ENCODE measurements at regions not wholly inside any gene's neighbourhood (a gene's known extent, or its start where the extent isn't known, plus 50 kb on each side); places are given as distances from the start of the nearest gene placed in this dataset.
"Not testable (repeated sequence)": the region's sequence is repeated elsewhere in the genome, so short reads cannot be mapped to it uniquely, and the experiment has no call there.

DNA sequence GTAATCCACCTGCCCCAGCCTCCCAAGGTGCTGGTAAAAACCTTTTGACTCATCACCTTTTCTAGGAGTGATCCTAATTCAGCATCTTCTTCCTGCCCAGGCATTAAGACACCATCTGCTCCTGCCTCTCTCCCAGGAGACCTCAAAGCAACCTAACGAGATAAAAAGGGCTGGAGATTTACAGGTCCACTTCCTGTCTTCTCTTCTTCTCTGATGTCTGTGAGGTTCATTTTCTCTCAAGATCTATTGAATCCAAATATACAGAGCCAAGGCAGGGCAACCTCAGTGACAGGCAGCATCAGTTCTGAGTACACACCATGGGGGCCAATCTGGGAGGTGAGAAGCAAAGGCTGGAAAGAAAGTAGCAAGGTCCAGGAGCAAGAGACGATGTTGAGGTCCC is 219.4 kb downstream of the SETD4 start:
- DNase-seq: no peak

GRCh38 chr21:35840197-35840799 is 220.0 kb downstream of the SETD4 start:
- DNase-seq: peak; percentile 25

DNA sequence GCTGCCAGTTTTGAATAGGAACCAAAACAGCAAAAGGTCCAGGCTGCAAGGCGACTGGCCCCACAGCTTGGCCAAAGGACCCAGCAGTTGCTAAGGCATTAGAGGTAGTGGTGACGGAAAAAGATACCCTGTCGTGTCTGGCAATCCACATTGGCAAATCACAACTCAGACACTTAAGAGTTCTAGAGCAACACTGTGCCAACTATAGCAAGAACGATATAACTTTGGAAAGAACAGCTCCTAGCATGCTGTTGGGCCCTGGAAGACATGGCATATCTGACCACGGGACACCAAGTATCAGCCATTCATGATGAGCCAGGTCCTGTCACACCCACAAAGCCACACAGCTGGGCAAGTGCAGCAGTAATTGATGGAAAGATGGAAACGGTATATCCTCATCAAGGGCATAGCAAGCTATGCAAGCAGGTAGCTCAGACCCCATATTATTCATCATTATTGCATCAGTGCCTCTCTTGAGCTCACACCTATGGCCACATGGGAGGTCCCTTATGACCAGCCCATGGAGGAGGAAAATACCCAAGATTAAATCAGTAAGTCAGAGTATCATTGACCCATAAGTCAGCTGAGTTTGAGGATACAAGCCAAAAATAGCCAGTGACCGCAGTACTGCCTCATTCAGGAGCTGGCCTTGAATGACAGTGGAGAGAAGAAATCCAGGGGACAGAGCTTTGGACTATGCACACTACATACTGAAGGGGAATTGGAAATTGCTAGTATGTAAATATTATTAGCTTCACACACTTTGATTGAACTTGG is 221.2 kb downstream of the SETD4 start:
- no peak for DNase-seq

DNA sequence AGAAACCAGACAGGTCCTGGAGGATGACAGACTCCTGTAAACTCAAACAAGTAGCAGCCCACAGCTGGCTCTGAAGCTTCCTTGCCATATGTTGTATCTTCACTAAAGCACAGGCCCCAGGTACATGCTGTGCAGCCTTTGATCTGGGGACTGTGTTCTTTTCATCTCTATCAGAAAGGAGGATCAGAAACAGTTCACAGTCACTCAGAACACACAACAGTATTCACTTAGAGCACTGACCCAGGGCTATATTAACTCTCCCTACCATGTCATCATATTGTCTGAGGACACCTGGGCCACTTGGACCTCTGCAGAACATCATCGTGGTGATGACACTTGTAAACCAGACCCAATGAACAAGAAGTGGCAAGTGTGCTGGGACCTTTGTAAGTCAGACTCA is 222.0 kb downstream of the SETD4 start:
- no peak for DNase-seq

- DNase-seq: no peak
Observed at GRCh38 chr21:35833991-35834390, 226.3 kb downstream of the SETD4 start.

GRCh38 chr21:35833388-35833787 is 226.9 kb downstream of the SETD4 start:
- no peak for DNase-seq

DNA sequence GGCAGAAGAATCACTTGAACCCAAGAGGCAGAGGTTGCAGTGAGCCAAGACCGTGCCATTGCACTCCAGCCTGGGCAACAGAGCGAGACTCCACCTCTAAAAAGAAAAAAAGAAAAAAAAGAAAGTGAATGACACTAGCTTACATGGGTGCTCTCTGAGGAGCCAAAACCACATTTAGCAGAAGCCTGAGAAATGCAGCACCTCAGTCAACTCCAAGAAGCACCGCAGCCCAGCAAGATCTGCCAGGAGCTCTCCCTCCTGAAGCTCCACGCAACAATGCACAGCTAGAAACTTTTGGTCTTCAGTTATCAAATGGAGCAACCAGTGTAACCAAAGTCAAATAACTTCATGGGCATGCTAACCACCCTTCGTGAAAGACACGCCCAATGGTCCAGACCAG is 229.1 kb downstream of the SETD4 start:
- no peak for DNase-seq

DNA sequence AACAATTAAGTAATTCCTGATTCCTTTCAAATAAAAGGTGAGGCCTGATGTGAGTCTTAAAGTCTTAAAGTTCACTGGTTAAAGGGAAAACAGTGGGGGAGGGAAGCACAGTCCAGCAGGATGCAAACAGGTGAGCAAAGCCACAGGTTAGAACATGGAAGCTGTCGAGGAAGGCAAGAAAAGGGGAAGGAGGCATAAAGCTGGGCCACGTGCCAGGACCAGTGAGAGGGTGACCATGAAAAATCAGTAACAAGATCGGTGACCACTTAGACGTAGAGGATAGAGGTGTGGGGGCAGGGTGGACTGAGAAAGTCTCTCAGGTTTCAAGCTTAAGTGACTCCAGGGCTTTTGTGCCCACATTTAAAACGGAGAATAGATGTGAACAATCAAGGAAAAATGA is 231.3 kb downstream of the SETD4 start:
- no peak for DNase-seq

- no peak for DNase-seq
Observed at GRCh38 chr21:35828161-35828560, 232.2 kb downstream of the SETD4 start.

DNA sequence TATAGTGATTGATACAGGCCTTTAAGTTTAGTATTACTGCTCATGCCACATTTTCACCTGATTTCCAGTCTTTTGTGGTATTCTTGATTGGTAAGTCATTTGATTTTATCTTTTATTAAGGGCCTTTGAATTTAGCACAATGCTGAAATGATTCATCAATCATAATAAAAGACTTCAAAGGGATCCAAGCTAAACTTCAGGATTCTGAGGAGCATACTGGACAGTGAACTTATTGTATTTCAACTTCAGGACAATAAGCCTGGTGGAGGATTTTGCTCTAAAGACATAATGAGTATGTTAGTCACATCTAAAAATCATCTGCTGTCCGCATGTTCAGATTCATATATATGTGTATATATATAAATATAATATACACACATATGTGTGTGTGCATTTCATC is 233.3 kb downstream of the SETD4 start:
- DNase-seq: no peak

DNA sequence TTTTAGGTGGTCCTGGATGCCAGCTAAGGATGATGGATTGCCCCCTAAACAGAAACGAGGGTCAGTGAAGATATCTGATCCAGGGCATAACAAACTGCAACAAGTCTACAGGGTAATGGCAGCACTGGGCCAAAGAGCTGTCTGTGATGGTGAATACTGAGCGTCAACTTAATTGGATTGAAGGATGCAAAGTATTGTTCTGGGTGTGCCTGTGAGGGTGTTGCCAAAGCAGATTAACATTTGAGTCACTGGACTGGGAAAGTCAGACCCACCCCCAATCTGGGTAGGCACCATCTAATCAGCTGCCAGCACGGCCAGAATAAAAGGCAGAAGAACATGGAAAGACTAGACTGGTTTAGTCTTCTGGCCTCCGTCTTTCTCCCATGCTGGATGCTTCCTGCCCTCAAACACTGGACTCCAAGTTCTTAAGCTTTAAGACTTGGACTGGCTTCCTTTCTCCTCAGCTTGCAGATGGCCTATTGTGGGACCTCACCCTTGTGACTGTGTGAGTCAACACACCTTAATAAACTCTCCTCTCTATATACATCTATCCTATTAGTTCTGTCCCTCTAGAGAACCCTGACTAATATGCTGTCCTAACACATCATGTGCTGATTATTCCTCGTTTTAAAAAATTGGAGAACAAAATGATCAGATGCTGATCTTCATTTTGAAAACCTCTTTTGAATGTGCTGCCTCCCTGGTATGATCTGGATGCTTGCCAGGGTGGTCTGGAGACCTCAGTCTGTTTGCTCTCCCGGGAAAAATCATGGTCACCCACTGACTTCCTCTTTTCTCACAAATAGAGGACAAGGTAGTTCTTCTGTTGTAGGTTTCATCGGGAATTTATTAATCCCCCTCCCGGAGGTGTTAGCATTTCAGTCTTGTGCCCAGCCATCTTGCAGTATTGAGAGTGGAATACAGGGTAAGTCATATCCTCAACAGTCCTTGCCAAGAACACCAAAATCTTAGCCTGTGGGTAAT is 234.7 kb downstream of the SETD4 start:
- DNase-seq: no peak

GRCh38 chr21:35824136-35824535 is 236.2 kb downstream of the SETD4 start:
- DNase-seq: no peak

GRCh38 chr21:35819134-35819533 is 241.2 kb downstream of the SETD4 start:
- DNase-seq: no peak

DNA sequence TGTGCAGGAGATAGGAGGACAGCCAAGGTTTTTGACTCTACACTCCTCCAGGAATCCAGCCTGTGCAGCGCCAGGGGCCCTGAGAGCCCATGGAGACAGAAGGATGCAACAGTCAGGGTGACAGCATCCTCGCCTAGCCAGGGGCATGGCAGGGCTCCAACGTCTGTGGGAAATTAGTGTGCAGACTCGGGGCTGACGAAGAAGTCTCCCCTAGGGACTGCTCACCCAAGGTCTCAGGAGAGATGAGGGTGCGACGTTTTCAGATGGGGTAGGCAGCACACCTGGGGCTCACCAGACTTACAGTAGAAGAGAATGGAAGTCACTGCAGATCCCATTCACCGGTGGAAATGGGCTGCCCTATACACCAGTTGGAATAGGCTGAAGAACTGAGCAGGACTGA is 241.7 kb downstream of the SETD4 start:
- DNase-seq: no peak

DNA sequence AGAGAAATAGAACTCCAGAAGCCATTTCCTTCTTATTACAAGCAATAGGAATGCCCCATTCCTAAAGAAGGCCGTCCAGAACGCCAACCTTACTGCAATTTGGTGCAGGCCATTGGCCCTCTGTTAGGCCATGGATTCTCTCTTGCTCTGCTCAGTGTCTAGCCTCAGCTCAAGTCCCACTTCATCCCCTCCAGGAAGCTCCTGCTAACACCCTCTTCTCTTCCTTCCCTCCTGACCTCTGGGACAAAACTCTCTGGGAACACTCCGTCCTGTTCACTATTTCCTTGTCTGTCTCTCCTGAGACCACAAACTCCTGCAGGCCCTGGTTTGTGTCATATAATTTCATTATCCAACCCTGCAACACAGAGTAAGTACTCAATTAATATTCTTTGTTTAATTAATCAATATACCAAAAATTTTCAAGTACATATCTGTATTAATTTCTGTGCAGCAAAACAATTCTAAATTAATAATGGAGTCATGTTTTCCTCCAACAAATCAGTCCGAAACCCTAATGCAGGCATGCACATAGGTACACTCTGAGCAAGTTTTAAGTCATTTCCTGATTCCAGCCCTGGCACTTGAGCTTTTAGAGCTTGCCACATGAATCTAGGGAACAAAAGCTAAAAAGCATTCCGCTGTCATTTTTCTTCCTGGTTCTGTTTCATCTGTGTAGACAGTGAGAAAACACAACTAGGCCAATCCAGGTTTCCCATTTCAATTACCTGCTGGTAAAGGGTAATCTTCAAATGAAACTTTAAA is 245.3 kb downstream of the SETD4 start:
- no peak for DNase-seq

GRCh38 chr21:35812679-35813078 is 247.6 kb downstream of the SETD4 start:
- no peak for DNase-seq

GRCh38 chr21:35811191-35811806 is 249.0 kb downstream of the SETD4 start:
- no peak for DNase-seq

DNA sequence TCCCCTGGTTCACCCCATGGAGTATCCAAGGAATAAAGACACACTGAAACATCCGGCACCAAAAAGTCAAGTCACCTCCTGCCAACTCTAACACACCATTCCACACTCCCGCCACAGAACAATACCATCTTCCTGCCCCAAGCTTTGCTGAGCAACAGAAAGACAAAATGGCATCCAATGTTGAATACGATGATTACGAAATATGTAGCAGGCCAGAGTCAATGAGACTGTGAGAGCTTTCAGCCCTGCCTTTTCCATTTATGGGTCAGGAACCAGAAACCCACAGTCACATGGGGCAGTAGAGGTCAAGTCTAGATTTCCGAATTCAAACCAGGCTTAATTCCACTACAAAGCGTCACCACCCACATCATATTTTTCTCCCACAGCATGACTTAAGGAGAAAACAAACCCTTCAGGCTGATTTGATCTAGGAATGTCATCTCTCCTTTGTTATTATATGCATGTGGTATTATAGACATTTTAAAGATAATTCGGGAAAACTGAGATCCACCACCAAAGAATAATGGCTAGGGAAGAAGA is 249.8 kb downstream of the SETD4 start:
- no peak for DNase-seq

GRCh38 chr21:35801391-35801790 is 258.9 kb downstream of the SETD4 start:
- no peak for DNase-seq

GRCh38 chr21:35800796-35801385 is 259.4 kb downstream of the SETD4 start:
- not testable (repeated sequence) for DNase-seq

DNA sequence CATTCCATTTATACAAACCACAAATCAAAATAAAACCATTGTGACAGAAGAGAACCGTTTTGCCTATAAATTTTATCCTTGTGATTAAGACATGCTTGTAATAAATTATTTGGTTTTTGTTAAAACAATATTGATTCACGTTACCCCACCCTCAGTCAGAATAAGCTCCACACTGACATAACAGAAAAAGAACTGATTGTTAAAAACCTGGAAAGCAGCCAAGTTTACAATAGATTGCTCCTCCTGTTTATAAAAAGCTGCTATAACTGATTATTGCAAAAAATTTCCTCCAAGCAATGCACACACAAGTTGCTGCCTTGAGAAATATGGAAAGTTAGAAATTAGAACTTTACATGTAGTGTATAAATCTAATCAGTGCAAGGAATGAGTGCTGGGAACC is 263.5 kb downstream of the SETD4 start:
- no peak for DNase-seq

DNA sequence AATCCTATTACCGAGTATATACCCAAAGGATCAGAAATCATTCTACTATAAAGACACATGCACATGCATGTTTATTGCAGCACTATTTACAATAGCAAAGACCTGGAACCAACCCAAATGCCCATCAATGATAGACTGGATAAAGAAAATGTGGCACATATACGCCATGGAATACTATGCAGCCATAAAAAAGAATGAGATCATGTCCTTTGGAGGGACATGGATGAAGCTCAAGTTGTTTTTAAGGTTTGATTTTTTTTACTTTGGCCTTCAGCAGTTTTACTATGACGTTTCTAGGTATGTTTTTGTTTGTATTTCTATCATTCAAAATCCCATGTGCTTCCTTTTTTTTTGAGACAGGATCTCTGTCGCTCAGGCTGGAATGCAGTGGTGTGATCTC is 265.8 kb downstream of the SETD4 start:
- not testable (repeated sequence) for DNase-seq

All from effector CD8-positive, alpha-beta T cell (primary cell).